ENCODE measurements at regions not wholly inside any gene's neighbourhood (a gene's known extent, or its start where the extent isn't known, plus 50 kb on each side); places are given as distances from the start of the nearest gene placed in this dataset.

- intact Hi-C loops (cut with DNase I; ENCODE audit: low total_unique reads), result no loop called here
- no peak overlapping the region for H3K27ac ChIP-seq
- no peak overlapping the region for H3K4me3 ChIP-seq
- H3K4me1 ChIP-seq, result no peaks in the 10 kb centered on the region
- no peaks in the 10 kb centered on the region for H3K36me3 ChIP-seq
- no peaks in the 10 kb centered on the region for H3K27me3 ChIP-seq (replicated peaks in 1 of 7)
- WGBS, 5 donors, result 12 to 28% (median 26%) methylated on average over 2 of the region's 2 CpGs
- no peak for TF ChIP-seq POLR2AphosphoS5 (IDR thresholded peaks at IDR 0.05)
- TF ChIP-seq POLR2A (IDR thresholded peaks at IDR 0.05), result no peak
- TF ChIP-seq CTCF (IDR thresholded peaks at IDR 0.05 in 8 of 11, conservative IDR thresholded peaks at IDR 0.05 in 3 of 11), result no peak
- peaks cover 0 to 12% (median 0%) of the 10 kb centered on the region in 8 donors for H3K9me3 ChIP-seq
- DNase-seq, result no peak
Observed at GRCh38 chr1:191206513-191207207, 729.0 kb upstream of the BRINP3 start.

GRCh38 chr1:191222206-191222605, 744.5 kb upstream of the BRINP3 start:
- Histone ChIP-seq H3K9me3 (peaks cover 0 to 14% (median 10%) of the 10 kb centered on the region in 8 donors), H3K4me1 (no peaks in the 10 kb centered on the region), H3K36me3 (no peaks in the 10 kb centered on the region), H3K27ac (no peak overlapping the region), H3K4me3 (no peak overlapping the region), H3K27me3 (replicated peaks in 1 of 7) (no peaks in the 10 kb centered on the region)
- DNase-seq, result no peak
- no peak for TF ChIP-seq POLR2AphosphoS5 (IDR thresholded peaks at IDR 0.05)
- TF ChIP-seq CTCF (IDR thresholded peaks at IDR 0.05 in 8 of 11, conservative IDR thresholded peaks at IDR 0.05 in 3 of 11), result no peak
- no peak for TF ChIP-seq POLR2A (IDR thresholded peaks at IDR 0.05)
- intact Hi-C loops (cut with DNase I; ENCODE audit: low total_unique reads), result no loop called here
- 71 to 91% (median 84%) methylated on average over 5 of the region's 5 CpGs for WGBS, 5 donors

- Histone ChIP-seq H3K9me3 (peaks cover 0 to 30% (median 3%) of the 10 kb centered on the region in 8 donors), H3K36me3 (no peaks in the 10 kb centered on the region), H3K27me3 (replicated peaks in 1 of 7) (no peaks in the 10 kb centered on the region), H3K4me3 (no peak overlapping the region), H3K4me1 (no peaks in the 10 kb centered on the region), H3K27ac (no peak overlapping the region)
- 75 to 85% (median 79%) methylated on average over 3 of the region's 3 CpGs for WGBS, 5 donors
- intact Hi-C loops (cut with DNase I; ENCODE audit: low total_unique reads), result no loop called here
- DNase-seq, result no peak
- no peak for TF ChIP-seq CTCF (IDR thresholded peaks at IDR 0.05 in 8 of 11, conservative IDR thresholded peaks at IDR 0.05 in 3 of 11)
- no peak for TF ChIP-seq POLR2A (IDR thresholded peaks at IDR 0.05)
- TF ChIP-seq POLR2AphosphoS5 (IDR thresholded peaks at IDR 0.05), result no peak
Observed at GRCh38 chr1:191240925-191241324, 763.3 kb upstream of the BRINP3 start.

GRCh38 chr1:191255354-191256054, 777.8 kb upstream of the BRINP3 start:
- no peak for TF ChIP-seq POLR2AphosphoS5 (IDR thresholded peaks at IDR 0.05)
- TF ChIP-seq POLR2A (IDR thresholded peaks at IDR 0.05), result no peak
- no peak for TF ChIP-seq CTCF (IDR thresholded peaks at IDR 0.05 in 8 of 11, conservative IDR thresholded peaks at IDR 0.05 in 3 of 11)
- intact Hi-C loops (cut with DNase I; ENCODE audit: low total_unique reads), result no loop called here
- DNase-seq, result no peak

More at GRCh38 chr1:191255354-191256054, 777.8 kb upstream of the BRINP3 start:
- H3K9me3 ChIP-seq, result peaks cover 0 to 36% (median 19%) of the 10 kb centered on the region in 8 donors
- no peaks in the 10 kb centered on the region for H3K4me1 ChIP-seq
- H3K27ac ChIP-seq, result no peak overlapping the region
- H3K27me3 ChIP-seq (replicated peaks in 1 of 7), result no peaks in the 10 kb centered on the region
- H3K36me3 ChIP-seq, result no peaks in the 10 kb centered on the region
- no peak overlapping the region for H3K4me3 ChIP-seq
- WGBS, 5 donors, result 67 to 86% (median 78%) methylated on average over 3 of the region's 3 CpGs
